Upper lobe of left lung (tissue), 6 donors: ENCODE measurements at regions not wholly inside any gene's neighbourhood (a gene's known extent, or its start where the extent isn't known, plus 50 kb on each side); places are given as distances from the start of the nearest gene placed in this dataset.

Source experiments
- ATAC-seq, 2 donors: fragments of 200-7000 bp; cut with Tn5 transposase; one replicate each; pipeline ENCODE4 v1.9.1; 2022; ENCODE audit warnings: mild to moderate bottlenecking in 2 of 2, moderate library complexity in 2 of 2; ENCODE audit not compliant: low FRiP score in 2 of 2
- DNase-seq, 2 donors: peaks; one replicate each; pipeline ENCODE4 v3.0.0-alpha.2; 2019 to 2020
- H3K27ac ChIP-seq, 4 donors: fragments of 200-600 bp; sonication (generic); one replicate each; pipeline ENCODE4 v1.5.1; 2016 to 2019
- H3K27me3 ChIP-seq, 4 donors: fragments of 200-600 bp; sonication (generic); one replicate each; pipeline ENCODE4 v1.5.1; 2017 to 2019
- H3K36me3 ChIP-seq, 4 donors: fragments of 200-600 bp; sonication (generic); one replicate each; pipeline ENCODE4 v1.5.1; 2016 to 2019
- H3K4me1 ChIP-seq, 4 donors: fragments of 200-600 bp; sonication (generic); one replicate each; pipeline ENCODE4 v1.5.1; 2018 to 2019
- H3K4me3 ChIP-seq, 4 donors: fragments of 200-600 bp; sonication (generic); one replicate each; pipeline ENCODE4 v1.5.1; 2017 to 2019; ENCODE audit warnings: mild to moderate bottlenecking in 2 of 4, moderate library complexity in 1 of 4
- H3K9me3 ChIP-seq, 4 donors: fragments of 200-600 bp; sonication (generic); one replicate each; pipeline ENCODE4 v1.5.1; 2018 to 2019
- CTCF ChIP-seq, 6 experiments: fragments of 450-650 bp in 4 of 6; fragments of 200-600 bp in 2 of 6; sonication (generic) in 2 of 6; IDR thresholded peaks; one replicate each; pipeline ENCODE4 v1.5.1; 2016 to 2019; ENCODE audit warnings: antibody characterized with exemption in 6 of 6
- EP300 ChIP-seq, 4 donors: sonication (generic); formaldehyde crosslinking; IDR thresholded peaks; one replicate each; pipeline ENCODE4 v1.5.1; 2017; ENCODE audit warnings: antibody characterized with exemption in 4 of 4, control low read depth in 2 of 4
- POLR2A ChIP-seq, 4 donors: fragments of 450-650 bp; IDR thresholded peaks; one replicate each; pipeline ENCODE4 v1.5.1; 2016 to 2017; ENCODE audit warnings: antibody characterized with exemption in 4 of 4, mild to moderate bottlenecking in 2 of 4
- POLR2AphosphoS5 ChIP-seq, 2 donors: sonication (generic); formaldehyde crosslinking; IDR thresholded peaks; one replicate each; pipeline ENCODE4 v1.5.1; 2017; ENCODE audit warnings: antibody characterized with exemption in 2 of 2
- WGBS, 2 donors: methylation state at CpG; one replicate each; pipeline ENCODE4 v1.1.5; 2017 to 2018; 5-methylcytosine and 5-hydroxymethylcytosine counted together
- donor health status: DM: no; HTN: no; CAD: no; lungs with moderate emphysema.
- donor health status: DM: no; HTN: yes; CAD: no; lungs with severe emphysema.

GRCh38 chr22:49362211-49362839 lies 465.3 kb downstream of the BRD1 start:
- H3K36me3 ChIP-seq = no peaks in the 10 kb centered on the region
- no peak for TF ChIP-seq POLR2A (IDR thresholded peaks at IDR 0.05)
- no peak for TF ChIP-seq CTCF (IDR thresholded peaks at IDR 0.05)
- 63 to 71% methylated on average over 13 of the region's 13 CpGs for WGBS, 2 donors
- DNase-seq (no peak), ATAC-seq (no peak)
- no peaks in the 10 kb centered on the region for H3K27me3 ChIP-seq
- no peak overlapping the region for H3K4me3 ChIP-seq
- H3K27ac ChIP-seq = no peak overlapping the region
- H3K4me1 ChIP-seq = no peaks in the 10 kb centered on the region
- H3K9me3 ChIP-seq = no peaks in the 10 kb centered on the region

GRCh38 chr22:49361164-49361563 lies 466.5 kb downstream of the BRD1 start:
- H3K27me3 ChIP-seq = no peaks in the 10 kb centered on the region
- TF ChIP-seq CTCF (IDR thresholded peaks at IDR 0.05) (no peak), POLR2AphosphoS5 (IDR thresholded peaks at IDR 0.05) (no peak), EP300 (IDR thresholded peaks at IDR 0.05) (no peak), POLR2A (IDR thresholded peaks at IDR 0.05) (no peak)
- no peak for DNase-seq

GRCh38 chr22:49360746-49361145 lies 466.9 kb downstream of the BRD1 start:
- DNase-seq (no peak), ATAC-seq (no peak)
- Histone ChIP-seq H3K27ac (no peak overlapping the region), H3K4me1 (no peaks in the 10 kb centered on the region), H3K27me3 (no peaks in the 10 kb centered on the region), H3K36me3 (no peaks in the 10 kb centered on the region), H3K9me3 (no peaks in the 10 kb centered on the region), H3K4me3 (no peak overlapping the region)
- no peak for TF ChIP-seq EP300 (IDR thresholded peaks at IDR 0.05)
- no peak for TF ChIP-seq POLR2A (IDR thresholded peaks at IDR 0.05)
- TF ChIP-seq CTCF (IDR thresholded peaks at IDR 0.05) = no peak
- no peak for TF ChIP-seq POLR2AphosphoS5 (IDR thresholded peaks at IDR 0.05)
- 35 to 46% methylated on average over 3 of the region's 3 CpGs for WGBS, 2 donors

More at GRCh38 chr22:49361164-49361563, 466.5 kb downstream of the BRD1 start:
- H3K27ac ChIP-seq = no peak overlapping the region
- H3K4me1 ChIP-seq = no peaks in the 10 kb centered on the region
- no peaks in the 10 kb centered on the region for H3K9me3 ChIP-seq
- H3K36me3 ChIP-seq = no peaks in the 10 kb centered on the region
- no peak overlapping the region for H3K4me3 ChIP-seq
- 43 to 51% methylated on average over 4 of the region's 4 CpGs for WGBS, 2 donors
- ATAC-seq = no peak

- H3K27me3 ChIP-seq = no peaks in the 10 kb centered on the region
These were observed 468.6 kb downstream of the BRD1 start for GRCh38 chr22:49359076-49359475.

More at GRCh38 chr22:49359076-49359475, 468.6 kb downstream of the BRD1 start:
- Histone ChIP-seq H3K4me3 (no peak overlapping the region), H3K27ac (no peak overlapping the region), H3K4me1 (no peaks in the 10 kb centered on the region), H3K36me3 (no peaks in the 10 kb centered on the region), H3K9me3 (no peaks in the 10 kb centered on the region)
- DNase-seq = no peak
- ATAC-seq = no peak
- no peak for TF ChIP-seq CTCF (IDR thresholded peaks at IDR 0.05)
- TF ChIP-seq EP300 (IDR thresholded peaks at IDR 0.05) = no peak
- 69 to 71% methylated on average over 8 of the region's 8 CpGs for WGBS, 2 donors
